ENCODE measurements at regions not wholly inside any gene's neighbourhood (a gene's known extent, or its start where the extent isn't known, plus 50 kb on each side); places are given as distances from the start of the nearest gene placed in this dataset.

DNA sequence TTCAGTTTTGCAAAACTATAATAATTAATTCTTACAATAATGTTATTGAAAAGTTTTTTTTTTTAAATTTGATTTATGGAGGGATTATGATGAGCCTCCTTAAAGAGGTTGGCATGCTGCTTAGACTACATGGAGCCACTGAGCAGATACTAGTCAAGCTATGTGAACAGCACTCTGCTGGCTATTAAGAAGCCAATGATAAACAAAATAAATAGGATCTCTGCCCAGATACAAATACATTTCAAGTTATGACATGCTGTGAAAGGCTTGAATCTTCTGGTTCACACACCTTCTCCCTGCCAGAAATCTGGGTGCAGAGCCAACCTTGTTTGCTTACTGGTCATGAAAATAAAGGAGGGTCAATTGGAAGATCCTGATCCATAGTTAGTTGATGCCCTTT, 107.4 kb upstream of the NAV3 start:
- no peak overlapping the region for H3K4me3 ChIP-seq (ENCODE audit: low read depth, low read length)
- no peak overlapping the region for H2AFZ ChIP-seq (ENCODE audit: low read length, unreplicated experiment)
- H3K27me3 ChIP-seq (ENCODE audit: insufficient read depth, low read length) = no peaks in the 10 kb centered on the region
- H3K4me1 ChIP-seq (ENCODE audit: control insufficient read depth, insufficient read depth, low read length, unreplicated experiment) = no peaks in the 10 kb centered on the region
- H3K36me3 ChIP-seq (ENCODE audit: insufficient read depth, low read length) = no peaks in the 10 kb centered on the region
- no peak overlapping the region for H3K27ac ChIP-seq (ENCODE audit: low read depth, low read length)
- H3K79me2 ChIP-seq (ENCODE audit: control insufficient read depth, insufficient read depth, low read length, unreplicated experiment) = no peaks in the 10 kb centered on the region

GRCh38 chr12:77722536-77722935, 108.2 kb upstream of the NAV3 start:
- Histone ChIP-seq H3K27ac (ENCODE audit: low read depth, low read length) (no peak overlapping the region), H3K27me3 (ENCODE audit: insufficient read depth, low read length) (no peaks in the 10 kb centered on the region), H2AFZ (ENCODE audit: low read length, unreplicated experiment) (no peak overlapping the region), H3K36me3 (ENCODE audit: insufficient read depth, low read length) (no peaks in the 10 kb centered on the region), H3K4me3 (ENCODE audit: low read depth, low read length) (no peak overlapping the region), H3K4me1 (ENCODE audit: control insufficient read depth, insufficient read depth, low read length, unreplicated experiment) (no peaks in the 10 kb centered on the region), H3K79me2 (ENCODE audit: control insufficient read depth, insufficient read depth, low read length, unreplicated experiment) (no peaks in the 10 kb centered on the region)

DNA sequence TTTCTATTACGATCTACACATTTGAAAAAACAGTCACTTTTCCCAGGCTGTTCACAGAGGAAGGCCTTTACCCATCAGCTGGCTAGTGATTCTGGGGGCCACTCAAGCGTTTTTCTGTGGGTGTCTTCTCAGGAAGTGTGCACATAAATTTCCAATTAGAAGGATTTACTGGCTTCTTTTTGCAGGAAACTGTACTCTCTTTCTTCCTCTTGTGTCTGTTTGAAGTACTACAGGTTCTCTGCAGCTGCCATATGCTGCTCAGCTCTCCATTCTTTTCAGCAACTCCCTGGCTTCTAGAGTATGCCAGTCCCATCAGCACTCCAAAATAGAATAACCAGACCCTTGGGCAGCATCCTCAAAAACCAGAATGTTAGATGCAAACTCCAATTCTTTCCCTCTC, 110.4 kb upstream of the NAV3 start:
- Histone ChIP-seq H2AFZ (ENCODE audit: low read length, unreplicated experiment) (peak overlapping the region; percentile 79), H3K79me2 (ENCODE audit: control insufficient read depth, insufficient read depth, low read length, unreplicated experiment) (no peaks in the 10 kb centered on the region), H3K27ac (ENCODE audit: low read depth, low read length) (no peak overlapping the region), H3K36me3 (ENCODE audit: insufficient read depth, low read length) (no peaks in the 10 kb centered on the region), H3K4me3 (ENCODE audit: low read depth, low read length) (no peak overlapping the region), H3K4me1 (ENCODE audit: control insufficient read depth, insufficient read depth, low read length, unreplicated experiment) (no peaks in the 10 kb centered on the region), H3K27me3 (ENCODE audit: insufficient read depth, low read length) (no peaks in the 10 kb centered on the region)

- Histone ChIP-seq H3K4me3 (ENCODE audit: low read depth, low read length) (no peak overlapping the region), H3K79me2 (ENCODE audit: control insufficient read depth, insufficient read depth, low read length, unreplicated experiment) (no peaks in the 10 kb centered on the region), H3K27me3 (ENCODE audit: insufficient read depth, low read length) (no peaks in the 10 kb centered on the region), H3K4me1 (ENCODE audit: control insufficient read depth, insufficient read depth, low read length, unreplicated experiment) (no peaks in the 10 kb centered on the region), H3K27ac (ENCODE audit: low read depth, low read length) (no peak overlapping the region), H3K36me3 (ENCODE audit: insufficient read depth, low read length) (no peaks in the 10 kb centered on the region), H2AFZ (ENCODE audit: low read length, unreplicated experiment) (no peak overlapping the region)
These were observed 120.5 kb upstream of the NAV3 start for GRCh38 chr12:77710209-77710608.

DNA sequence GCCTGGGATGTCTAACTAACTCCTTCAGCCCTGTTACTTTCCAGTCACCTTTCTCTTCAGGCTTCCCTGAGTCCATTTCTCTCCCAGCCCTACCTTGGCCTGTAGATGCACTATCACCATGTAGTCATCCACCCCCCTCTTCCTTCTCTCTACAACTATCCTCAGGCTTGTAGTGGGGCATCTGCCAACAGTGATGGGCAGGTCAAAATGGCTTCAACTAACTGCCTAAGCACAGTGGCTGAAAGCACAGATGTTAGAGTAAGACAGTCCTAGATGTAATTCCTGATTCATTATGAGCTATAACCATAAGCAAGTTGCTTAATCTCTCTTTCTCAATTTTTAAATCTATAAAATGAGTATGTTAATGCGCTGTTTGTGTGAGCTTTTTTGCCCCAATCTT, 133.6 kb upstream of the NAV3 start:
- no peaks in the 10 kb centered on the region for H3K36me3 ChIP-seq (ENCODE audit: insufficient read depth, low read length)
- no peaks in the 10 kb centered on the region for H3K4me1 ChIP-seq (ENCODE audit: control insufficient read depth, insufficient read depth, low read length, unreplicated experiment)

GRCh38 chr12:77696183-77696582, 134.5 kb upstream of the NAV3 start:
- Histone ChIP-seq H3K27me3 (ENCODE audit: insufficient read depth, low read length) (no peaks in the 10 kb centered on the region), H3K36me3 (ENCODE audit: insufficient read depth, low read length) (no peaks in the 10 kb centered on the region), H3K79me2 (ENCODE audit: control insufficient read depth, insufficient read depth, low read length, unreplicated experiment) (no peaks in the 10 kb centered on the region), H3K27ac (ENCODE audit: low read depth, low read length) (no peak overlapping the region), H3K4me3 (ENCODE audit: low read depth, low read length) (no peak overlapping the region), H2AFZ (ENCODE audit: low read length, unreplicated experiment) (no peak overlapping the region), H3K4me1 (ENCODE audit: control insufficient read depth, insufficient read depth, low read length, unreplicated experiment) (no peaks in the 10 kb centered on the region)

More for the DNA sequence above, 133.6 kb upstream of the NAV3 start:
- Histone ChIP-seq H3K27ac (ENCODE audit: low read depth, low read length) (no peak overlapping the region), H2AFZ (ENCODE audit: low read length, unreplicated experiment) (no peak overlapping the region), H3K4me3 (ENCODE audit: low read depth, low read length) (no peak overlapping the region), H3K79me2 (ENCODE audit: control insufficient read depth, insufficient read depth, low read length, unreplicated experiment) (no peaks in the 10 kb centered on the region), H3K27me3 (ENCODE audit: insufficient read depth, low read length) (no peaks in the 10 kb centered on the region)

DNA sequence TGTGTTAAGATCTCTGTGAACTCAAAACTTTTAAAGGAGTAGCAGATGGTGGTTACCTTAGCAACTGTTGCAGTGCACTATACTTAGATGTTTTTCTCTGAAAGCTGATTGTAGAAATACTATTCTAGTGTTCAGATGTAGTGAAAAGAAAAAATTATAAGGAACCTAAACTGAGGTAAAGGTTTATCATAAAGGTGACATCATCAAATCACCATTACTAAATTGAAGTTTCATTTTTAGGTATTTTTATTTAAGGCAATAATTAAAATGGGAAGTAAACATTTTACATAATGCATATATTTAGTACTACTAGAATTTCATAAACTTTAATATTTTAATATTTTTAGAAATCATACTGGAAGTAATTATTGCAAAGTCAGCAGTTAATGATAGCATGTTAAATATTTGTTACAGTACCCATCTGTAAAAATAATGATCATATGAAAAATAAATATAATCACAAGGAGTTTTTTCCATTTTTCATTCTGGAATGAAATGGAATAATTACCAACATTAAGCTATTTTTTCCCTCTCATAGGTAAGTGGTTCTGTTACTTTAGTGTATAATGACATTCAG, 141.1 kb upstream of the NAV3 start:
- Histone ChIP-seq H3K79me2 (ENCODE audit: control insufficient read depth, insufficient read depth, low read length, unreplicated experiment) (no peaks in the 10 kb centered on the region), H2AFZ (ENCODE audit: low read length, unreplicated experiment) (no peak overlapping the region), H3K27ac (ENCODE audit: low read depth, low read length) (no peak overlapping the region), H3K27me3 (ENCODE audit: insufficient read depth, low read length) (no peaks in the 10 kb centered on the region), H3K36me3 (ENCODE audit: insufficient read depth, low read length) (no peaks in the 10 kb centered on the region), H3K4me1 (ENCODE audit: control insufficient read depth, insufficient read depth, low read length, unreplicated experiment) (peaks cover 6% of the 10 kb centered on the region), H3K4me3 (ENCODE audit: low read depth, low read length) (no peak overlapping the region)

DNA sequence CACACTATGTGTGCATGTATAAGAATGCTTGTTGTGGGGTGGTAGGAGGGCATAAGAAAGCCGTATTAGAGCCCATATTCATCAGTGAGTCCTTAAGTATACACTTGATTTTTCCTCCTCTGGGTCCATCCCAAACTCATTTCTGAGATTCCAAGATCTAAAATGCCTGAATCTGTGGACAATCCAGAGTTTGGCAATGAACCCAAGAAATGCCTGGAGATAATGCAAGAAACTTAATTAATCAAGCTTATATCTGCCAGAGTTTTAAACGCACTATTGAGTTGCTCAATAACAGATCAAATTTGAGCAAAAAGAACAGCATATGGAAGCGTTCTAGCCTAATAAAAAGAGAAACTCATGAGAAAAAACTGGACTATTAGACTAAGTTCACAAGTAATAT, 143.4 kb upstream of the NAV3 start:
- Histone ChIP-seq H3K4me3 (ENCODE audit: low read depth, low read length) (no peak overlapping the region), H3K27ac (ENCODE audit: low read depth, low read length) (no peak overlapping the region), H3K27me3 (ENCODE audit: insufficient read depth, low read length) (no peaks in the 10 kb centered on the region), H3K79me2 (ENCODE audit: control insufficient read depth, insufficient read depth, low read length, unreplicated experiment) (no peaks in the 10 kb centered on the region), H3K36me3 (ENCODE audit: insufficient read depth, low read length) (no peaks in the 10 kb centered on the region), H2AFZ (ENCODE audit: low read length, unreplicated experiment) (no peak overlapping the region), H3K4me1 (ENCODE audit: control insufficient read depth, insufficient read depth, low read length, unreplicated experiment) (peaks cover 6% of the 10 kb centered on the region)

GRCh38 chr12:77686760-77687159, 143.9 kb upstream of the NAV3 start:
- H3K4me1 ChIP-seq (ENCODE audit: control insufficient read depth, insufficient read depth, low read length, unreplicated experiment) = peaks cover 6% of the 10 kb centered on the region
- H3K79me2 ChIP-seq (ENCODE audit: control insufficient read depth, insufficient read depth, low read length, unreplicated experiment) = no peaks in the 10 kb centered on the region
- H3K36me3 ChIP-seq (ENCODE audit: insufficient read depth, low read length) = no peaks in the 10 kb centered on the region
- no peak overlapping the region for H3K27ac ChIP-seq (ENCODE audit: low read depth, low read length)
- no peaks in the 10 kb centered on the region for H3K27me3 ChIP-seq (ENCODE audit: insufficient read depth, low read length)
- H3K4me3 ChIP-seq (ENCODE audit: low read depth, low read length) = no peak overlapping the region
- no peak overlapping the region for H2AFZ ChIP-seq (ENCODE audit: low read length, unreplicated experiment)

DNA sequence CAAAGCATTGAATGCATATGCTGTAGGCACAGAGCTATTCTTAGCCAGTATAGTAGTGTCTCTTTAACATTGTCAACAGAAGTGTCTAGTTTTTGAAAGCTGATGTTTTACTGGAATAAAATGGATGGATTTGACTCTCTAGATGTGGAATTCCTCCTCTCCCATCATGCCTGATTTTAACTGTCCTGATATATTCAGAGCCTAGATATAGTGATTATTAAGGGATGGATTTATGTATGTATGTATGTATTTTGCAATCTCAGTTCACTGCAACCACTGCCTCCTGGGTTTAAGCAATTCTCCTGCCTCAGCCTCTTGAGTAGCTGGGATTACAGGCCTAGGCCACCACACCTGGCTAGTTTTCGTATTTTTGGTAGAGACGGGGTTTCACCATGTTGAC, 144.8 kb upstream of the NAV3 start:
- peaks cover 6% of the 10 kb centered on the region for H3K4me1 ChIP-seq (ENCODE audit: control insufficient read depth, insufficient read depth, low read length, unreplicated experiment)
- H3K27me3 ChIP-seq (ENCODE audit: insufficient read depth, low read length) = no peaks in the 10 kb centered on the region
- no peaks in the 10 kb centered on the region for H3K36me3 ChIP-seq (ENCODE audit: insufficient read depth, low read length)
- H3K27ac ChIP-seq (ENCODE audit: low read depth, low read length) = no peak overlapping the region
- H2AFZ ChIP-seq (ENCODE audit: low read length, unreplicated experiment) = no peak overlapping the region
- H3K4me3 ChIP-seq (ENCODE audit: low read depth, low read length) = no peak overlapping the region
- no peaks in the 10 kb centered on the region for H3K79me2 ChIP-seq (ENCODE audit: control insufficient read depth, insufficient read depth, low read length, unreplicated experiment)

GRCh38 chr12:77685112-77685511, 145.6 kb upstream of the NAV3 start:
- Histone ChIP-seq H3K27me3 (ENCODE audit: insufficient read depth, low read length) (no peaks in the 10 kb centered on the region), H3K4me1 (ENCODE audit: control insufficient read depth, insufficient read depth, low read length, unreplicated experiment) (peaks cover 6% of the 10 kb centered on the region), H3K27ac (ENCODE audit: low read depth, low read length) (no peak overlapping the region), H2AFZ (ENCODE audit: low read length, unreplicated experiment) (peak overlapping the region; percentile 71), H3K79me2 (ENCODE audit: control insufficient read depth, insufficient read depth, low read length, unreplicated experiment) (no peaks in the 10 kb centered on the region), H3K36me3 (ENCODE audit: insufficient read depth, low read length) (no peaks in the 10 kb centered on the region), H3K4me3 (ENCODE audit: low read depth, low read length) (0 out of 2 replicates have a peak overlapping the region, but pooled peaks have one; percentile 10)
